ENCODE measurements at regions not wholly inside any gene's neighbourhood (a gene's known extent, or its start where the extent isn't known, plus 50 kb on each side); places are given as distances from the start of the nearest gene placed in this dataset.

- 67% methylated on average over 5 of the region's 6 CpGs for WGBS (ENCODE audit: insufficient coverage)
- no peak overlapping the region for H3K4me3 Mint-ChIP-seq
- H3K4me1 Mint-ChIP-seq, result no peaks in the 10 kb centered on the region
- no peak overlapping the region for H3K27ac Mint-ChIP-seq
- peaks cover 0 to 3% of the 10 kb centered on the region in 2 donors for H3K27me3 Mint-ChIP-seq
- no peak overlapping the region for H3K27ac ChIP-seq (ENCODE audit: low read length)
- H3K36me3 Mint-ChIP-seq, result no peaks in the 10 kb centered on the region
- H3K4me3 ChIP-seq (ENCODE audit: control insufficient read depth in 1 of 2, extremely low read depth in 1 of 2, low read length in 1 of 2), result no peak overlapping the region
- DNase-seq, result no peak
- no peaks in the 10 kb centered on the region for H3K4me1 ChIP-seq (ENCODE audit: control insufficient read depth in 1 of 2, extremely low read depth in 1 of 2, insufficient read depth in 2 of 2, low read length in 2 of 2)
- H3K9me3 ChIP-seq, result no peaks in the 10 kb centered on the region
- POLR2A ChIA-PET, result interaction anchor here in 1 of 2 donors (0.6 kb wide), 2 partner anchors 15 to 36 kb away, joined by 4 read pairs; no protein-coding TSS in a partner anchor
- H3K9me3 Mint-ChIP-seq, result no peaks in the 10 kb centered on the region
- H3K27me3 ChIP-seq (replicated peaks in 1 of 2; ENCODE audit: control insufficient read depth in 2 of 2, extremely low read depth in 1 of 2, insufficient read depth in 2 of 2, low read length in 1 of 2), result no peaks in the 10 kb centered on the region
- H3K36me3 ChIP-seq (ENCODE audit: control insufficient read depth in 2 of 2, extremely low read depth in 1 of 2, insufficient read depth in 1 of 2, low read length in 1 of 2), result no peaks in the 10 kb centered on the region
- CTCF ChIA-PET, result no interaction called here
- ATAC-seq (replicated peaks in 1 of 4), result no peak
Measured at GRCh38 chr13:74747186-74747955, 613.2 kb upstream of the KLF12 start.

DNA sequence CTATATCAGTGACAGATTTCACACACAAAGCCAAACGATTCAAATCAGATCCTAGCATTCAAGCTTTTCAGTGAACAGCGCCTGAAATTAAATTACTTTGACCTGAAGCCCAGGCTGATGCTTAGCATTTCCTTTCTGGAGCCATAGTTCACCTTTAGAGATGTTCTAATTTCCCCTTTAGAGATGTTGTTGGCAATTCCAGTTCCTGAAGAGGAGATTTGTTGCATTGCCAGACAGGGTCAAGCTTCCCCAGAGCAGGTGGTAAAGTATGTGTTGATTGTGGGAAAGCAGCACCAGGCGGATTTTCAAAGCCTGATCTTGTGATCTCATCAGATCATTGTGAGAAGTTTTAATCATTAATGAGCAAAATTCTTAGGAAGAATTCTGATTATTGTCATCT lies 609.8 kb upstream of the KLF12 start:
- WGBS (ENCODE audit: insufficient coverage), result 60% methylated on average over 1 of the region's 3 CpGs
- Histone ChIP-seq H3K4me1 (ENCODE audit: control insufficient read depth in 1 of 2, extremely low read depth in 1 of 2, insufficient read depth in 2 of 2, low read length in 2 of 2) (no peaks in the 10 kb centered on the region), H3K27ac (ENCODE audit: low read length) (no peak overlapping the region), H3K9me3 (no peaks in the 10 kb centered on the region), H3K27me3 (replicated peaks in 1 of 2; ENCODE audit: control insufficient read depth in 2 of 2, extremely low read depth in 1 of 2, insufficient read depth in 2 of 2, low read length in 1 of 2) (no peaks in the 10 kb centered on the region), H3K4me3 (ENCODE audit: control insufficient read depth in 1 of 2, extremely low read depth in 1 of 2, low read length in 1 of 2) (no peak overlapping the region), H3K36me3 (ENCODE audit: control insufficient read depth in 2 of 2, extremely low read depth in 1 of 2, insufficient read depth in 1 of 2, low read length in 1 of 2) (no peaks in the 10 kb centered on the region)
- peaks cover 0 to 4% of the 10 kb centered on the region in 2 donors for H3K27me3 Mint-ChIP-seq
- no peaks in the 10 kb centered on the region for H3K36me3 Mint-ChIP-seq
- DNase-seq (no peak), ATAC-seq (replicated peaks in 1 of 4) (no peak)
- H3K9me3 Mint-ChIP-seq, result no peaks in the 10 kb centered on the region
- ChIA-PET CTCF (interaction anchor here in 1 of 2 donors (0.8 kb wide), 1 partner anchor 28 kb away, joined by 3 read pairs; no protein-coding TSS in a partner anchor), POLR2A (no interaction called here)
- no peak overlapping the region for H3K4me3 Mint-ChIP-seq
- H3K4me1 Mint-ChIP-seq, result no peaks in the 10 kb centered on the region
- H3K27ac Mint-ChIP-seq, result no peak overlapping the region

DNA sequence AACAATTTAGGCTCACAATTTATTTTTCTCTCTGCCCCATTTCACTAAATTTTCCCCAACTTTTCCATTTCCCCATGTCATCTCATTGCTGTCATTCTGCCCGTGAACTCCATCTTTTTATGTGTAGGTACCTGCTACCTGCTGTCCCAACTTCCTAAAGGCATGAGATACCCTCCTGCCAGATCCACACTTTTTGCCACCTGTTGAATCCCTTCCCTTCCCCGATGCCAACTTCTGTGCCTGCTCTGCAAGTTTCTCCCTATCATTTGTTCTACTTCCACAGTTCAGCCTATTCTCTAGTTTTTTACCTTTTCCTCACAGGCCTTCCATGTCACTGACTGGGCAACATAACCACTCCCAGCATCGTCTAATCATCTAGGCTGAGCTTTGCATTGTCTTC lies 607.5 kb upstream of the KLF12 start:
- H3K27me3 Mint-ChIP-seq, result peaks cover 3 to 9% of the 10 kb centered on the region in 2 donors
- ATAC-seq (replicated peaks in 1 of 4) (no peak), DNase-seq (no peak)
- Histone ChIP-seq H3K27ac (ENCODE audit: low read length) (no peak overlapping the region), H3K9me3 (no peaks in the 10 kb centered on the region), H3K4me3 (ENCODE audit: control insufficient read depth in 1 of 2, extremely low read depth in 1 of 2, low read length in 1 of 2) (no peak overlapping the region), H3K36me3 (ENCODE audit: control insufficient read depth in 2 of 2, extremely low read depth in 1 of 2, insufficient read depth in 1 of 2, low read length in 1 of 2) (no peaks in the 10 kb centered on the region), H3K27me3 (replicated peaks in 1 of 2; ENCODE audit: control insufficient read depth in 2 of 2, extremely low read depth in 1 of 2, insufficient read depth in 2 of 2, low read length in 1 of 2) (no peaks in the 10 kb centered on the region), H3K4me1 (ENCODE audit: control insufficient read depth in 1 of 2, extremely low read depth in 1 of 2, insufficient read depth in 2 of 2, low read length in 2 of 2) (no peaks in the 10 kb centered on the region)
- WGBS (ENCODE audit: insufficient coverage), result 78% methylated on average over 1 of the region's 3 CpGs
- no peak overlapping the region for H3K4me3 Mint-ChIP-seq
- no peak overlapping the region for H3K27ac Mint-ChIP-seq
- POLR2A ChIA-PET, result no interaction called here
- H3K4me1 Mint-ChIP-seq, result no peaks in the 10 kb centered on the region
- CTCF ChIA-PET, result no interaction called here
- H3K36me3 Mint-ChIP-seq, result no peaks in the 10 kb centered on the region
- H3K9me3 Mint-ChIP-seq, result peaks cover 0 to 4% (median 0%) of the 10 kb centered on the region in 3 donors

- CTCF ChIA-PET, result no interaction called here
- POLR2A ChIA-PET, result no interaction called here
- ATAC-seq (replicated peaks in 1 of 4), result no peak
- Mint-ChIP-seq H3K27ac (no peak overlapping the region), H3K9me3 (peaks cover 0 to 4% (median 0%) of the 10 kb centered on the region in 3 donors), H3K4me3 (no peak overlapping the region), H3K27me3 (peaks cover 1 to 17% of the 10 kb centered on the region in 2 donors), H3K4me1 (no peaks in the 10 kb centered on the region), H3K36me3 (no peaks in the 10 kb centered on the region)
- Histone ChIP-seq H3K9me3 (no peaks in the 10 kb centered on the region), H3K4me1 (ENCODE audit: control insufficient read depth in 1 of 2, extremely low read depth in 1 of 2, insufficient read depth in 2 of 2, low read length in 2 of 2) (no peaks in the 10 kb centered on the region), H3K4me3 (ENCODE audit: control insufficient read depth in 1 of 2, extremely low read depth in 1 of 2, low read length in 1 of 2) (no peak overlapping the region), H3K27me3 (replicated peaks in 1 of 2; ENCODE audit: control insufficient read depth in 2 of 2, extremely low read depth in 1 of 2, insufficient read depth in 2 of 2, low read length in 1 of 2) (no peaks in the 10 kb centered on the region), H3K27ac (ENCODE audit: low read length) (no peak overlapping the region), H3K36me3 (ENCODE audit: control insufficient read depth in 2 of 2, extremely low read depth in 1 of 2, insufficient read depth in 1 of 2, low read length in 1 of 2) (no peaks in the 10 kb centered on the region)
- no peak for DNase-seq
- 90% methylated on average over 5 of the region's 8 CpGs for WGBS (ENCODE audit: insufficient coverage)
Measured at GRCh38 chr13:74732736-74733385, 598.7 kb upstream of the KLF12 start.

DNA sequence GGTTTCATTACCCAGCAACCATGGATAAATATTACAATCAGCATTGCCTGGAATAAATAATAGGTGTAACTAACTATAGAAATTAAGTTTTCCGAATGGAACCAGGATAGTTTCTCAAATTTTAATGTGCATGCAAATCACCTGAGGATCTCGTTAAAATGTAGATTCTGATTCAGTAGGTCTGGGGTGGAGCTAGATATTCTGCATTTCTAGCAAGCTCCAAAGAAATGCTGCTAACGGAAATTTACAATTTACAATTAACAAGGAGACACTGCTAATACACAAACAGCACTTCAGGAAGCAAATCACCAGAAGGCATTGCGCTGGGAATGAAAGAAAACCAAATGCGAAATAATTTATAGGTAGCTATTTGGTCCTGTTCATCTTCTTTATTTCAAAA lies 597.5 kb upstream of the KLF12 start:
- WGBS (ENCODE audit: insufficient coverage), result no CpG with 5 or more reads among the region's 5 CpGs
- no peak for ATAC-seq (replicated peaks in 1 of 4)
- Mint-ChIP-seq H3K36me3 (no peaks in the 10 kb centered on the region), H3K9me3 (no peaks in the 10 kb centered on the region), H3K4me3 (no peak overlapping the region), H3K27me3 (peaks cover 0 to 8% of the 10 kb centered on the region in 2 donors), H3K27ac (no peak overlapping the region), H3K4me1 (no peaks in the 10 kb centered on the region)
- Histone ChIP-seq H3K36me3 (ENCODE audit: control insufficient read depth in 2 of 2, extremely low read depth in 1 of 2, insufficient read depth in 1 of 2, low read length in 1 of 2) (no peaks in the 10 kb centered on the region), H3K27ac (ENCODE audit: low read length) (no peak overlapping the region), H3K4me3 (ENCODE audit: control insufficient read depth in 1 of 2, extremely low read depth in 1 of 2, low read length in 1 of 2) (no peak overlapping the region), H3K9me3 (no peaks in the 10 kb centered on the region), H3K4me1 (ENCODE audit: control insufficient read depth in 1 of 2, extremely low read depth in 1 of 2, insufficient read depth in 2 of 2, low read length in 2 of 2) (no peaks in the 10 kb centered on the region), H3K27me3 (replicated peaks in 1 of 2; ENCODE audit: control insufficient read depth in 2 of 2, extremely low read depth in 1 of 2, insufficient read depth in 2 of 2, low read length in 1 of 2) (no peaks in the 10 kb centered on the region)
- no peak for DNase-seq
- ChIA-PET CTCF (interaction anchor here in 1 of 2 donors (0.5 kb wide), 1 partner anchor 1923 kb away, joined by 5 read pairs; no protein-coding TSS in a partner anchor), POLR2A (interaction anchor here in 1 of 2 donors (0.6 kb wide), 1 partner anchor 16 kb away, joined by 4 read pairs; no protein-coding TSS in a partner anchor)

DNA sequence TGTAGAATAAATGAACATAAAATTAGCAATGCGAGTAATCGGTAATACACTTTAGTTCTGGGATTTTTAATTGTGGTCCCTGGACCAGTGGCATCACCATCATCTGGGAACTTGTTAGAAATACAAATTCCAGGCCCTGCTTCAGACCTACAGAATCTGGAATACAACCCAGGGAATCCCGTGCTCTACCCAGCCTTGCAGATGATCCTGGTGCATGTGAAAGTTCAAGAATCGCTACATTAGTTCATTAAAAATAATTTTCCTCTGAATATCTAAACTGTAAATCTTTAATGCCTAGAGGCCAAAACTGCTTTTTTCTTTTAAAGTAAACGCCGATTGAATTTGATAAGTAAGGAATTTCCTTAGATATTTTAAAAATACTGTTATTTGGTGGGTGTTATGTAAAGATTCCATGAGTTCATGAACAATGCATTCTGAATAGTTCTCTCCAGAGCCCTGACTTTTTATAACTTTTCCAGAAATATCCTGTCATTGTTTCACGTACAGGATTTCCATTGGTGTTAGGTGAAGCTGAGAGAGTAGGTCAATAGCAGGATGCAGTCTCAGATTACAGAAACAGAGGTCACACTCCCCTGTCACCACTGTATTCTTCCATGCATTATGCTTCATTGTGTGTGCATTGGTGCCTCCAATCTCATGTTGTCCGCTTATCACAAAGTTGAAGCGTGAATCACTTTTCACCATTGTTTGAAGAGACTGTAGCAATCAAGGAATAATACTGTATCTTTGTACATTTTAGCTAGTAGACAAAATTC lies 596.5 kb upstream of the KLF12 start:
- Histone ChIP-seq H3K27ac (ENCODE audit: low read length) (no peak overlapping the region), H3K4me1 (ENCODE audit: control insufficient read depth in 1 of 2, extremely low read depth in 1 of 2, insufficient read depth in 2 of 2, low read length in 2 of 2) (no peaks in the 10 kb centered on the region), H3K27me3 (replicated peaks in 1 of 2; ENCODE audit: control insufficient read depth in 2 of 2, extremely low read depth in 1 of 2, insufficient read depth in 2 of 2, low read length in 1 of 2) (no peaks in the 10 kb centered on the region), H3K9me3 (no peaks in the 10 kb centered on the region), H3K36me3 (ENCODE audit: control insufficient read depth in 2 of 2, extremely low read depth in 1 of 2, insufficient read depth in 1 of 2, low read length in 1 of 2) (no peaks in the 10 kb centered on the region), H3K4me3 (ENCODE audit: control insufficient read depth in 1 of 2, extremely low read depth in 1 of 2, low read length in 1 of 2) (no peak overlapping the region)
- POLR2A ChIA-PET, result no interaction called here
- Mint-ChIP-seq H3K27ac (no peak overlapping the region), H3K36me3 (no peaks in the 10 kb centered on the region), H3K9me3 (no peaks in the 10 kb centered on the region), H3K27me3 (peaks cover 0 to 8% of the 10 kb centered on the region in 2 donors), H3K4me1 (no peaks in the 10 kb centered on the region), H3K4me3 (no peak overlapping the region)
- no peak for DNase-seq
- CTCF ChIA-PET, result interaction anchor here in 1 of 2 donors (0.5 kb wide), 1 partner anchor 1922 kb away, joined by 5 read pairs; no protein-coding TSS in a partner anchor
- WGBS (ENCODE audit: insufficient coverage), result 70% methylated on average over 2 of the region's 9 CpGs
- ATAC-seq (replicated peaks in 1 of 4), result no peak
